H1 (cell line): ENCODE measurements at regions not wholly inside any gene's neighbourhood (a gene's known extent, or its start where the extent isn't known, plus 50 kb on each side); places are given as distances from the start of the nearest gene placed in this dataset.

Source experiments
- CTCF ChIA-PET: fragments of 300-600 bp; sonication (Branson Sonifier 250); formaldehyde crosslinking; loops from one replicate; lab custom pipeline; 2021; ENCODE audit not compliant: partially characterized antibody; lab: Charles Lee
- POLR2A ChIA-PET: fragments of 300-600 bp; sonication (Branson Sonifier 250); formaldehyde crosslinking; loops from one replicate; lab custom pipeline; 2021; ENCODE audit warnings: inconsistent platforms; ENCODE audit not compliant: partially characterized antibody; lab: Charles Lee
- DNase-seq, 2 experiments: peaks; one replicate each; pipeline versions ENCODE4 v3.0.0 to v3.0.0-alpha.2; 2010 to 2022; ENCODE audit warnings: low spot score in 2 of 2, low read depth in 1 of 2, mixed read lengths in 1 of 2
- FAIRE-seq: peaks from 2 replicates; lab custom pipeline; 2011; peaks lifted over from hg19 to GRCh38; lab: Jason Lieb, UNC
- H2AFZ ChIP-seq: 2 replicates; pipeline ENCODE4 v1.8.1; 2012; ENCODE audit warnings: low read length, inconsistent platforms
- H2AK5ac ChIP-seq: 2 replicates; pipeline ENCODE4 v1.6.1; 2013; ENCODE audit warnings: low read depth, low read length
- H2BK120ac ChIP-seq: replicated peaks from 2 replicates; pipeline ENCODE3; 2013; ENCODE audit warnings: low read depth, low read length, inconsistent platforms
- H2BK12ac ChIP-seq: 2 replicates; pipeline ENCODE4 v1.6.1; 2013; ENCODE audit warnings: low read depth, low read length
- H2BK15ac ChIP-seq: 2 replicates; pipeline ENCODE4 v1.6.1; 2013; ENCODE audit warnings: low read length
- H2BK20ac ChIP-seq: 2 replicates; pipeline ENCODE4 v1.6.1; 2013; ENCODE audit warnings: low read length
- H2BK5ac ChIP-seq: 2 replicates; pipeline ENCODE4 v1.6.1; 2013; ENCODE audit warnings: low read depth, low read length
- H3K14ac ChIP-seq: 2 replicates; pipeline ENCODE4 v1.6.1; 2013; ENCODE audit warnings: inconsistent platforms; ENCODE audit not compliant: insufficient read length
- H3K18ac ChIP-seq: 2 replicates; pipeline ENCODE4 v1.6.1; 2013; ENCODE audit warnings: low read length; ENCODE audit errors: extremely low read depth
- H3K23ac ChIP-seq: 2 replicates; pipeline ENCODE4 v1.6.1; 2013; ENCODE audit warnings: inconsistent platforms; ENCODE audit not compliant: insufficient read length
- H3K23me2 ChIP-seq: 2 replicates; pipeline ENCODE4 v1.6.1; 2013; ENCODE audit warnings: low read depth, low read length
- H3K27ac ChIP-seq: 2 replicates; pipeline ENCODE4 v1.6.1; 2011; ENCODE audit warnings: low read depth, low read length, inconsistent platforms
- H3K27me3 ChIP-seq, 4 experiments: replicated peaks in 1 of 4; 1 replicate in 1 of 4; 2 replicates in 3 of 4; pipeline versions ENCODE4 v1.6.1 to v1.8.1; 2011 to 2013; ENCODE audit warnings: low read length in 3 of 4, mild to moderate bottlenecking in 3 of 4, inconsistent platforms in 2 of 4, mixed read lengths in 2 of 4, moderate library complexity in 1 of 4; ENCODE audit not compliant: control insufficient read depth in 3 of 4, insufficient read depth in 3 of 4; ENCODE audit errors: extremely low read depth in 1 of 4
- H3K36me3 ChIP-seq, 4 experiments: 2 replicates each; pipeline versions ENCODE4 v1.6.1 to v1.8.1; 2011 to 2013; ENCODE audit warnings: mild to moderate bottlenecking in 4 of 4, low read length in 3 of 4, moderate library complexity in 2 of 4, control low read depth in 1 of 4, inconsistent platforms in 1 of 4; ENCODE audit not compliant: insufficient read depth in 4 of 4, control insufficient read depth in 2 of 4
- H3K4ac ChIP-seq: replicated peaks from 2 replicates; pipeline ENCODE3; 2013; ENCODE audit warnings: low read length, low read depth, mixed read lengths, inconsistent platforms; ENCODE audit not compliant: insufficient read length
- H3K4me1 ChIP-seq, 4 experiments: replicated peaks in 1 of 4; 1 replicate in 1 of 4; 2 replicates in 3 of 4; pipeline versions ENCODE4 v1.6.1 to v1.8.1; 2011 to 2013; ENCODE audit warnings: low read length in 3 of 4, inconsistent platforms in 2 of 4, mixed read lengths in 1 of 4; ENCODE audit not compliant: insufficient read depth in 4 of 4, control insufficient read depth in 3 of 4
- H3K4me2 ChIP-seq, 2 experiments: 2 replicates each; pipeline versions ENCODE4 v1.6.1 to v1.8.1; 2011 to 2013; ENCODE audit warnings: low read depth in 2 of 2, low read length in 2 of 2, control low read depth in 1 of 2, inconsistent platforms in 1 of 2, mild to moderate bottlenecking in 1 of 2; ENCODE audit not compliant: insufficient read depth in 1 of 2
- H3K4me3 ChIP-seq, 4 experiments: fragments of 200-600, 300-600 bp in 1 of 4; sonication (generic), shearing (Covaris generic), sonication (Bioruptor Twin) in 1 of 4; 2 replicates each; pipeline versions ENCODE4 v1.5.1 to v1.8.1; 2011 to 2016; ENCODE audit warnings: low read length in 4 of 4, low read depth in 3 of 4, control low read depth in 2 of 4, inconsistent platforms in 2 of 4, mild to moderate bottlenecking in 2 of 4, mixed read lengths in 1 of 4, moderate library complexity in 1 of 4; ENCODE audit not compliant: insufficient read depth in 2 of 4; ENCODE audit errors: extremely low read depth in 1 of 4
- H3K56ac ChIP-seq: replicated peaks from 2 replicates; pipeline ENCODE3; 2013; ENCODE audit warnings: low read depth, mild to moderate bottlenecking, mixed read lengths, low read length, inconsistent platforms; ENCODE audit not compliant: insufficient read length
- H3K79me1 ChIP-seq: 2 replicates; pipeline ENCODE4 v1.6.1; 2013; ENCODE audit warnings: low read depth, low read length, control low read depth
- H3K79me2 ChIP-seq, 2 experiments: 2 replicates each; pipeline versions ENCODE4 v1.6.1 to v1.8.1; 2012 to 2013; ENCODE audit warnings: low read length in 2 of 2, mild to moderate bottlenecking in 2 of 2, inconsistent platforms in 1 of 2; ENCODE audit not compliant: insufficient read depth in 2 of 2, control insufficient read depth in 1 of 2
- H3K9ac ChIP-seq, 4 experiments: replicated peaks in 1 of 4; 1 replicate in 1 of 4; 2 replicates in 3 of 4; pipeline versions ENCODE4 v1.6.1 to v1.8.1; 2011 to 2013; ENCODE audit warnings: low read depth in 3 of 4, low read length in 3 of 4, control low read depth in 2 of 4, mild to moderate bottlenecking in 2 of 4, moderate library complexity in 2 of 4, inconsistent platforms in 1 of 4; ENCODE audit errors: extremely low read depth in 1 of 4
- H3K9me3 ChIP-seq, 2 experiments: 2 replicates each; pipeline versions ENCODE4 v1.6.1 to v1.8.1; 2012 to 2013; ENCODE audit warnings: mild to moderate bottlenecking in 2 of 2, moderate library complexity in 2 of 2, control low read depth in 1 of 2, inconsistent platforms in 1 of 2, low read depth in 1 of 2, low read length in 1 of 2, mixed read lengths in 1 of 2; ENCODE audit not compliant: insufficient read depth in 2 of 2
- H4K20me1 ChIP-seq, 2 experiments: replicated peaks in 1 of 2; 2 replicates each; pipeline versions ENCODE3 to v1.8.1; 2011 to 2013; ENCODE audit warnings: inconsistent platforms in 2 of 2, low read length in 2 of 2, mild to moderate bottlenecking in 1 of 2; ENCODE audit not compliant: insufficient read depth in 2 of 2, control insufficient read depth in 1 of 2
- H4K5ac ChIP-seq: 2 replicates; pipeline ENCODE4 v1.6.1; 2013; ENCODE audit warnings: low read length, low read depth, mixed read lengths, inconsistent platforms; ENCODE audit not compliant: insufficient read length
- H4K8ac ChIP-seq: 2 replicates; pipeline ENCODE4 v1.8.0; 2013; ENCODE audit warnings: mild to moderate bottlenecking, moderate library complexity, low read length, inconsistent platforms; ENCODE audit not compliant: insufficient read depth; ENCODE audit errors: extremely low read depth
- H4K91ac ChIP-seq: replicated peaks from 2 replicates; pipeline ENCODE3; 2013; ENCODE audit warnings: low read length, mixed read lengths, inconsistent platforms; ENCODE audit not compliant: insufficient read length
- CBX5 ChIP-seq: fragments of 300-800, 300-1000 bp; sonication (generic); IDR thresholded peaks from 2 replicates; pipeline ENCODE4 v1.7.1; 2016; ENCODE audit warnings: antibody characterized with exemption, low read length, low read depth
- CTBP2 ChIP-seq: IDR thresholded peaks from 2 replicates; pipeline ENCODE4 v1.7.0; 2011; ENCODE audit warnings: borderline replicate concordance, mild to moderate bottlenecking, moderate library complexity, mixed read lengths, low read length; ENCODE audit not compliant: insufficient read depth, insufficient read length
- EZH2 ChIP-seq: fragments of 200-600 bp; sonication (generic); IDR thresholded peaks from 2 replicates; pipeline ENCODE4 v1.7.1; 2012; ENCODE audit warnings: low read depth, mild to moderate bottlenecking, moderate library complexity, low read length, inconsistent platforms; ENCODE audit not compliant: severe bottlenecking
- GABPA ChIP-seq: IDR thresholded peaks from 2 replicates; pipeline ENCODE4 v1.6.1; 2011; ENCODE audit warnings: mild to moderate bottlenecking, low read length, moderate library complexity, borderline replicate concordance; ENCODE audit not compliant: insufficient read depth
- HDAC6 ChIP-seq: IDR thresholded peaks from one replicate; pipeline ENCODE4 v1.7.1; 2012; ENCODE audit warnings: low read depth, mild to moderate bottlenecking, inconsistent platforms, low read length, moderate library complexity
- JUND ChIP-seq: IDR thresholded peaks from 2 replicates; pipeline ENCODE4 v1.6.1; 2011; ENCODE audit warnings: mild to moderate bottlenecking, improper control_type of control experiment, low read length
- NANOG ChIP-seq: IDR thresholded peaks from 2 replicates; pipeline ENCODE4 v1.6.1; 2011; ENCODE audit warnings: low read length, low read depth, mild to moderate bottlenecking, inconsistent platforms; ENCODE audit not compliant: insufficient read depth, poor library complexity, severe bottlenecking
- RFX5 ChIP-seq: IDR thresholded peaks from 2 replicates; pipeline ENCODE4 v1.6.1; 2011; ENCODE audit warnings: low read depth, low read length, improper control_type of control experiment, borderline replicate concordance
- RNF2 ChIP-seq: fragments of 200-900, 300-1000 bp; sonication (generic); IDR thresholded peaks from 2 replicates; pipeline ENCODE4 v1.7.1; 2016; ENCODE audit warnings: borderline replicate concordance, low read depth, mild to moderate bottlenecking, antibody characterized with exemption, low read length; ENCODE audit not compliant: poor library complexity, severe bottlenecking; ENCODE audit errors: missing control alignments
- SIX5 ChIP-seq: IDR thresholded peaks from 2 replicates; pipeline ENCODE4 v1.6.1; 2011; ENCODE audit warnings: mild to moderate bottlenecking, low read depth, low read length
- SP1 ChIP-seq: IDR thresholded peaks from 2 replicates; pipeline ENCODE4 v1.6.1; 2011; ENCODE audit warnings: low read depth, low read length
- TEAD4 ChIP-seq: IDR thresholded peaks from 2 replicates; pipeline ENCODE4 v1.6.1; 2012; ENCODE audit warnings: low read depth, low read length, inconsistent platforms, mixed read lengths
- YY1 ChIP-seq: IDR thresholded peaks from 2 replicates; pipeline ENCODE4 v1.6.1; 2011; ENCODE audit warnings: low read depth, mild to moderate bottlenecking, low read length
- WGBS, 2 experiments: shearing (Covaris generic) in 1 of 2; methylation state at CpG; one replicate each; pipeline versions ENCODE4 v1.1.6 to v1.1.7; 2013 to 2015; ENCODE audit warnings: low lambda C conversion rate in 2 of 2, mixed read lengths in 2 of 2, inconsistent platforms in 1 of 2, low coverage in 1 of 2, missing lambda C conversion rate in 1 of 2; ENCODE audit not compliant: insufficient replicate concordance in 2 of 2, insufficient coverage in 1 of 2, insufficient read length in 1 of 2; ENCODE audit errors: extremely low coverage in 1 of 2, missing lambda C conversion rate in 1 of 2; 5-methylcytosine and 5-hydroxymethylcytosine counted together
- TF ChIP-seq, protein P1 (sequence below): IDR thresholded peaks from 2 replicates; pipeline ENCODE4 v1.6.1; 2012; ENCODE audit warnings: inconsistent platforms

DNA sequence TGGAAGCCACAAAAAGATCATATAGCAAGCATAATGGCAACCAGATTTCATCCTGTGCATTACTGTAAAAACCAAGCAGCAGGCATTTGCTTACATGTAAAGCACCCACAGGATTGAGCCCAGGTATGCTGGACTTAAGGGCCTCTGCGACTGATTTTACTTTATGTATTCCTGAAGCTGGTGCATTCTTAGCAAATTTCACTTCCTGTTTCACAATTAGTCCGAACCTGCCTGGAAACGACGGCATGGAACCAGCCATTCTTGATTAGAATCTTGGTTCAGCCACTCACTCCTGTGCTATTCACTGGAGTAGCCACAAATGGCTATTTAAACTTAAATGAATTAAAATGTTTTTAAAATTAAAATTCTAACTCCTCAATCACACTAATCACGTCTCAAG is 239.2 kb downstream of the NUAK1 start:
- Histone ChIP-seq H3K14ac (no peak overlapping the region), H3K4me2 (no peak overlapping the region), H3K36me3 (no peaks in the 10 kb centered on the region), H3K4me3 (no peak overlapping the region), H3K18ac (no peak overlapping the region), H4K20me1 (no peaks in the 10 kb centered on the region), H4K91ac (no peak overlapping the region), H2AFZ (no peak overlapping the region), H3K4me1 (peaks cover 0 to 11% (median 4%) of the 10 kb centered on the region in 4 experiments; a peak in 3 of 7 replicates), H3K27ac (no peak overlapping the region), H3K9ac (no peak overlapping the region), H4K5ac (no peak overlapping the region), H3K9me3 (no peaks in the 10 kb centered on the region), H4K8ac (no peak overlapping the region), H2BK120ac (no peak overlapping the region), H3K56ac (no peak overlapping the region), H2BK5ac (no peak overlapping the region), H3K4ac (no peak overlapping the region), H3K79me1 (no peaks in the 10 kb centered on the region), H3K79me2 (no peaks in the 10 kb centered on the region), H2BK12ac (no peak overlapping the region), H3K27me3 (no peaks in the 10 kb centered on the region), H2BK15ac (no peak overlapping the region), H3K23ac (no peak overlapping the region), H3K23me2 (no peaks in the 10 kb centered on the region), H2BK20ac (no peak overlapping the region), H2AK5ac (no peak overlapping the region)
- DNase-seq = no peak
- ChIA-PET CTCF (no interaction called here), POLR2A (no interaction called here)
- 88% methylated on average over 5 of the region's 5 CpGs; no CpG with 5 or more reads in 1 of the 2 experiments for WGBS, 2 experiments
- FAIRE-seq = no peak
- TF ChIP-seq NANOG = no peak
- TF ChIP-seq SP1 = no peak
- TF ChIP-seq EZH2 = no peak
- no peak for TF ChIP-seq CTBP2
- no peak for TF ChIP-seq RNF2
- TF ChIP-seq, protein P1, sequence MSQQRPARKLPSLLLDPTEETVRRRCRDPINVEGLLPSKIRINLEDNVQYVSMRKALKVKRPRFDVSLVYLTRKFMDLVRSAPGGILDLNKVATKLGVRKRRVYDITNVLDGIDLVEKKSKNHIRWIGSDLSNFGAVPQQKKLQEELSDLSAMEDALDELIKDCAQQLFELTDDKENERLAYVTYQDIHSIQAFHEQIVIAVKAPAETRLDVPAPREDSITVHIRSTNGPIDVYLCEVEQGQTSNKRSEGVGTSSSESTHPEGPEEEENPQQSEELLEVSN = no peak
- TF ChIP-seq SIX5 = no peak
- no peak for TF ChIP-seq YY1
- TF ChIP-seq TEAD4 = no peak
- TF ChIP-seq CBX5 = no peak
- TF ChIP-seq JUND = no peak
- TF ChIP-seq RFX5 = no peak
- no peak for TF ChIP-seq GABPA
- TF ChIP-seq HDAC6 = no peak
